Liver (tissue), 3 donors: ENCODE measurements at regions not wholly inside any gene's neighbourhood (a gene's known extent, or its start where the extent isn't known, plus 50 kb on each side); places are given as distances from the start of the nearest gene placed in this dataset.

ENCODE experiments used
- GABPA ChIP-seq, 2 donors: IDR thresholded peaks in 1 of 2; conservative IDR thresholded peaks in 1 of 2; 2 replicates each; pipeline ENCODE4 v1.6.1; 2016; ENCODE audit warnings: antibody characterized with exemption in 2 of 2, mild to moderate bottlenecking in 1 of 2, moderate library complexity in 1 of 2
- RAD21 ChIP-seq, 2 donors: IDR thresholded peaks; 2 replicates each; pipeline ENCODE4 v1.6.1; 2016; ENCODE audit warnings: antibody characterized with exemption in 2 of 2, mild to moderate bottlenecking in 2 of 2
- TAF1 ChIP-seq: conservative IDR thresholded peaks from 2 replicates; pipeline ENCODE4 v1.6.1; 2016; ENCODE audit warnings: antibody characterized with exemption, mild to moderate bottlenecking
- YY1 ChIP-seq: IDR thresholded peaks from 2 replicates; pipeline ENCODE4 v1.6.1; 2016; ENCODE audit warnings: antibody characterized with exemption, mild to moderate bottlenecking
- TF ChIP-seq, protein P1 (sequence below): fragments of 150-350 bp; IDR thresholded peaks from 2 replicates; pipeline ENCODE4 v1.5.1; 2017; ENCODE audit warnings: improper control_type of control experiment, low read depth, low read length; ENCODE audit not compliant: missing input control
- TF ChIP-seq, protein P2 (sequence below): IDR thresholded peaks from 2 replicates; pipeline ENCODE4 v1.6.1; 2016; ENCODE audit warnings: antibody characterized with exemption
- TF ChIP-seq, protein P3 (sequence below): IDR thresholded peaks from 2 replicates; pipeline ENCODE4 v1.6.1; 2016; ENCODE audit warnings: antibody characterized with exemption, mild to moderate bottlenecking
- TF ChIP-seq, protein P4 (sequence below): IDR thresholded peaks from 2 replicates; pipeline ENCODE4 v1.6.1; 2016; ENCODE audit warnings: antibody characterized with exemption
- TF ChIP-seq, protein P5 (sequence below): IDR thresholded peaks from 2 replicates; pipeline ENCODE4 v1.6.1; 2016; ENCODE audit warnings: antibody characterized with exemption
- donor health status: healthy.
- donor health status: healthy.

DNA sequence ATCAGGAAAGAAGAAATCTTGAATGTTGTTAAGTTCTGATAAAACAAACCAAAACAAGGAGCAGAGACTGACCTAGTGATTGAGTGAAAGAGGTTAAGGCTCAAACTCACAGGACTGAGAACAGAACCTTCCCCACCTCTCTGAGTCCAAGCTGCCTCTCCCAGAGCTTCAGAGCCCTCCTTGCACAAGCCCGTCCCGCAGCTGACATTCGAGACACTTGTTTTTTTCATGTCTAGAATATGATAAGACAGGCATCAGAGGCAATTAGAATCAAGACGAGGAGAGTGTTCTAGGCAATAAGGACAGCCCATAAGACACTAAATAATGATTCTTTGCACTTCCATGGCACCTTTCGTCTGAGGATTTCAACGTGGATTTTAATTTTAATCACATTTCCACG, 140.6 kb downstream of the PXDC1 start:
- TF ChIP-seq, protein P1, sequence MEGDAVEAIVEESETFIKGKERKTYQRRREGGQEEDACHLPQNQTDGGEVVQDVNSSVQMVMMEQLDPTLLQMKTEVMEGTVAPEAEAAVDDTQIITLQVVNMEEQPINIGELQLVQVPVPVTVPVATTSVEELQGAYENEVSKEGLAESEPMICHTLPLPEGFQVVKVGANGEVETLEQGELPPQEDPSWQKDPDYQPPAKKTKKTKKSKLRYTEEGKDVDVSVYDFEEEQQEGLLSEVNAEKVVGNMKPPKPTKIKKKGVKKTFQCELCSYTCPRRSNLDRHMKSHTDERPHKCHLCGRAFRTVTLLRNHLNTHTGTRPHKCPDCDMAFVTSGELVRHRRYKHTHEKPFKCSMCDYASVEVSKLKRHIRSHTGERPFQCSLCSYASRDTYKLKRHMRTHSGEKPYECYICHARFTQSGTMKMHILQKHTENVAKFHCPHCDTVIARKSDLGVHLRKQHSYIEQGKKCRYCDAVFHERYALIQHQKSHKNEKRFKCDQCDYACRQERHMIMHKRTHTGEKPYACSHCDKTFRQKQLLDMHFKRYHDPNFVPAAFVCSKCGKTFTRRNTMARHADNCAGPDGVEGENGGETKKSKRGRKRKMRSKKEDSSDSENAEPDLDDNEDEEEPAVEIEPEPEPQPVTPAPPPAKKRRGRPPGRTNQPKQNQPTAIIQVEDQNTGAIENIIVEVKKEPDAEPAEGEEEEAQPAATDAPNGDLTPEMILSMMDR: no peak
- TF ChIP-seq, protein P2, sequence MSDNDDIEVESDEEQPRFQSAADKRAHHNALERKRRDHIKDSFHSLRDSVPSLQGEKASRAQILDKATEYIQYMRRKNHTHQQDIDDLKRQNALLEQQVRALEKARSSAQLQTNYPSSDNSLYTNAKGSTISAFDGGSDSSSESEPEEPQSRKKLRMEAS: no peak
- TF ChIP-seq, protein P3, sequence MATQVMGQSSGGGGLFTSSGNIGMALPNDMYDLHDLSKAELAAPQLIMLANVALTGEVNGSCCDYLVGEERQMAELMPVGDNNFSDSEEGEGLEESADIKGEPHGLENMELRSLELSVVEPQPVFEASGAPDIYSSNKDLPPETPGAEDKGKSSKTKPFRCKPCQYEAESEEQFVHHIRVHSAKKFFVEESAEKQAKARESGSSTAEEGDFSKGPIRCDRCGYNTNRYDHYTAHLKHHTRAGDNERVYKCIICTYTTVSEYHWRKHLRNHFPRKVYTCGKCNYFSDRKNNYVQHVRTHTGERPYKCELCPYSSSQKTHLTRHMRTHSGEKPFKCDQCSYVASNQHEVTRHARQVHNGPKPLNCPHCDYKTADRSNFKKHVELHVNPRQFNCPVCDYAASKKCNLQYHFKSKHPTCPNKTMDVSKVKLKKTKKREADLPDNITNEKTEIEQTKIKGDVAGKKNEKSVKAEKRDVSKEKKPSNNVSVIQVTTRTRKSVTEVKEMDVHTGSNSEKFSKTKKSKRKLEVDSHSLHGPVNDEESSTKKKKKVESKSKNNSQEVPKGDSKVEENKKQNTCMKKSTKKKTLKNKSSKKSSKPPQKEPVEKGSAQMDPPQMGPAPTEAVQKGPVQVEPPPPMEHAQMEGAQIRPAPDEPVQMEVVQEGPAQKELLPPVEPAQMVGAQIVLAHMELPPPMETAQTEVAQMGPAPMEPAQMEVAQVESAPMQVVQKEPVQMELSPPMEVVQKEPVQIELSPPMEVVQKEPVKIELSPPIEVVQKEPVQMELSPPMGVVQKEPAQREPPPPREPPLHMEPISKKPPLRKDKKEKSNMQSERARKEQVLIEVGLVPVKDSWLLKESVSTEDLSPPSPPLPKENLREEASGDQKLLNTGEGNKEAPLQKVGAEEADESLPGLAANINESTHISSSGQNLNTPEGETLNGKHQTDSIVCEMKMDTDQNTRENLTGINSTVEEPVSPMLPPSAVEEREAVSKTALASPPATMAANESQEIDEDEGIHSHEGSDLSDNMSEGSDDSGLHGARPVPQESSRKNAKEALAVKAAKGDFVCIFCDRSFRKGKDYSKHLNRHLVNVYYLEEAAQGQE: no peak
- no peak for TF ChIP-seq TAF1
- TF ChIP-seq, protein P4, sequence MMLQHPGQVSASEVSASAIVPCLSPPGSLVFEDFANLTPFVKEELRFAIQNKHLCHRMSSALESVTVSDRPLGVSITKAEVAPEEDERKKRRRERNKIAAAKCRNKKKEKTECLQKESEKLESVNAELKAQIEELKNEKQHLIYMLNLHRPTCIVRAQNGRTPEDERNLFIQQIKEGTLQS: no peak
- TF ChIP-seq YY1: no peak
- TF ChIP-seq, protein P5, sequence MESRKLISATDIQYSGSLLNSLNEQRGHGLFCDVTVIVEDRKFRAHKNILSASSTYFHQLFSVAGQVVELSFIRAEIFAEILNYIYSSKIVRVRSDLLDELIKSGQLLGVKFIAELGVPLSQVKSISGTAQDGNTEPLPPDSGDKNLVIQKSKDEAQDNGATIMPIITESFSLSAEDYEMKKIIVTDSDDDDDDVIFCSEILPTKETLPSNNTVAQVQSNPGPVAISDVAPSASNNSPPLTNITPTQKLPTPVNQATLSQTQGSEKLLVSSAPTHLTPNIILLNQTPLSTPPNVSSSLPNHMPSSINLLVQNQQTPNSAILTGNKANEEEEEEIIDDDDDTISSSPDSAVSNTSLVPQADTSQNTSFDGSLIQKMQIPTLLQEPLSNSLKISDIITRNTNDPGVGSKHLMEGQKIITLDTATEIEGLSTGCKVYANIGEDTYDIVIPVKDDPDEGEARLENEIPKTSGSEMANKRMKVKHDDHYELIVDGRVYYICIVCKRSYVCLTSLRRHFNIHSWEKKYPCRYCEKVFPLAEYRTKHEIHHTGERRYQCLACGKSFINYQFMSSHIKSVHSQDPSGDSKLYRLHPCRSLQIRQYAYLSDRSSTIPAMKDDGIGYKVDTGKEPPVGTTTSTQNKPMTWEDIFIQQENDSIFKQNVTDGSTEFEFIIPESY: no peak
- no peak for TF ChIP-seq RAD21 (IDR thresholded peaks at IDR 0.05)
- no peak for TF ChIP-seq GABPA (IDR thresholded peaks at IDR 0.05 in 1 of 2, conservative IDR thresholded peaks at IDR 0.05 in 1 of 2)
